ENCODE measurements at regions not wholly inside any gene's neighbourhood (a gene's known extent, or its start where the extent isn't known, plus 50 kb on each side); places are given as distances from the start of the nearest gene placed in this dataset.
"Not testable (repeated sequence)": the region's sequence is repeated elsewhere in the genome, so short reads cannot be mapped to it uniquely, and the experiment has no call there.

GRCh38 chr10:131556897-131557495 is 245.5 kb upstream of the TCERG1L start:
- no peak for DNase-seq
- no peaks in the 10 kb centered on the region for H3K4me1 ChIP-seq
- TF ChIP-seq CTCF (IDR thresholded peaks at IDR 0.05): no peak
- H3K9me3 ChIP-seq: no peaks in the 10 kb centered on the region
- H3K4me3 ChIP-seq: no peak overlapping the region
- no peaks in the 10 kb centered on the region for H3K36me3 ChIP-seq
- intact Hi-C loops (cut with DNase I; ENCODE audit: low total_unique reads): no loop called here
- no peak overlapping the region for H3K27ac ChIP-seq
- H3K27me3 ChIP-seq: no peaks in the 10 kb centered on the region

GRCh38 chr10:131557956-131558355 is 246.4 kb upstream of the TCERG1L start:
- DNase-seq; H3K27me3 ChIP-seq; intact Hi-C loops (cut with DNase I; ENCODE audit: low total_unique reads); H3K36me3 ChIP-seq; H3K9me3 ChIP-seq; H3K27ac ChIP-seq; H3K4me1 ChIP-seq; H3K4me3 ChIP-seq: not testable (repeated sequence)

- Histone ChIP-seq H3K27ac (no peak overlapping the region), H3K27me3 (no peaks in the 10 kb centered on the region), H3K4me3 (no peak overlapping the region), H3K36me3 (no peaks in the 10 kb centered on the region), H3K9me3 (no peaks in the 10 kb centered on the region), H3K4me1 (no peaks in the 10 kb centered on the region)
- intact Hi-C loops (cut with DNase I; ENCODE audit: low total_unique reads): no loop called here
- DNase-seq: no peak
- TF ChIP-seq CTCF (IDR thresholded peaks at IDR 0.05): no peak
- TF ChIP-seq POLR2A (IDR thresholded peaks at IDR 0.05): no peak
These were observed 248.0 kb upstream of the TCERG1L start for GRCh38 chr10:131559450-131559911.

GRCh38 chr10:131560166-131560565 is 248.6 kb upstream of the TCERG1L start:
- intact Hi-C loops (cut with DNase I; ENCODE audit: low total_unique reads): no loop called here
- no peak for DNase-seq
- no peaks in the 10 kb centered on the region for H3K36me3 ChIP-seq
- no peak overlapping the region for H3K27ac ChIP-seq
- no peaks in the 10 kb centered on the region for H3K4me1 ChIP-seq
- TF ChIP-seq CTCF (IDR thresholded peaks at IDR 0.05) (no peak), POLR2A (IDR thresholded peaks at IDR 0.05) (no peak)
- H3K4me3 ChIP-seq: no peak overlapping the region
- H3K27me3 ChIP-seq: no peaks in the 10 kb centered on the region
- no peaks in the 10 kb centered on the region for H3K9me3 ChIP-seq

GRCh38 chr10:131560706-131561355 is 249.3 kb upstream of the TCERG1L start:
- Histone ChIP-seq H3K27me3 (no peaks in the 10 kb centered on the region), H3K27ac (no peak overlapping the region), H3K4me3 (no peak overlapping the region), H3K36me3 (no peaks in the 10 kb centered on the region), H3K4me1 (no peaks in the 10 kb centered on the region), H3K9me3 (no peaks in the 10 kb centered on the region)
- intact Hi-C loops (cut with DNase I; ENCODE audit: low total_unique reads): no loop called here
- TF ChIP-seq CTCF (IDR thresholded peaks at IDR 0.05) (no peak), POLR2A (IDR thresholded peaks at IDR 0.05) (no peak)
- no peak for DNase-seq

Measured in uterus (tissue), 3 donors.